HUES48 (cell line): ENCODE measurements at regions not wholly inside any gene's neighbourhood (a gene's known extent, or its start where the extent isn't known, plus 50 kb on each side); places are given as distances from the start of the nearest gene placed in this dataset.
"Not testable (repeated sequence)": the region's sequence is repeated elsewhere in the genome, so short reads cannot be mapped to it uniquely, and the experiment has no call there.

Source experiments
- H3K27ac ChIP-seq: one replicate; pipeline ENCODE4 v1.7.0; 2013; ENCODE audit warnings: low read depth, low read length, inconsistent platforms
- H3K27me3 ChIP-seq: 2 replicates; pipeline ENCODE4 v1.6.1; 2013; ENCODE audit warnings: mild to moderate bottlenecking, low read length; ENCODE audit not compliant: control insufficient read depth, insufficient read depth
- H3K36me3 ChIP-seq: 2 replicates; pipeline ENCODE4 v1.6.1; 2013; ENCODE audit warnings: low read length; ENCODE audit not compliant: control insufficient read depth, insufficient read depth
- H3K4me1 ChIP-seq: 2 replicates; pipeline ENCODE4 v1.6.1; 2013; ENCODE audit warnings: mild to moderate bottlenecking, low read length; ENCODE audit not compliant: control insufficient read depth, insufficient read depth
- H3K4me3 ChIP-seq: 2 replicates; pipeline ENCODE4 v1.5.1; 2013; ENCODE audit warnings: mild to moderate bottlenecking, low read depth, low read length
- H3K9ac ChIP-seq: 2 replicates; pipeline ENCODE4 v1.6.1; 2013; ENCODE audit warnings: mild to moderate bottlenecking, low read depth, low read length, moderate library complexity
- H3K9me3 ChIP-seq: 2 replicates; pipeline ENCODE4 v1.6.1; 2013; ENCODE audit warnings: low read length; ENCODE audit not compliant: control insufficient read depth, insufficient read depth

GRCh38 chr4:170234800-170235199 is 145.0 kb upstream of the AADAT start:
- Histone ChIP-seq H3K27me3 (no peaks in the 10 kb centered on the region), H3K9me3 (no peaks in the 10 kb centered on the region)

GRCh38 chr4:170231377-170231776 is 141.6 kb upstream of the AADAT start:
- Histone ChIP-seq H3K36me3 (no peaks in the 10 kb centered on the region), H3K27ac (no peak overlapping the region), H3K27me3 (no peaks in the 10 kb centered on the region), H3K9me3 (no peaks in the 10 kb centered on the region), H3K4me1 (peaks cover 10% of the 10 kb centered on the region), H3K9ac (no peak overlapping the region), H3K4me3 (no peak overlapping the region)

More at GRCh38 chr4:170234800-170235199, 145.0 kb upstream of the AADAT start:
- no peaks in the 10 kb centered on the region for H3K36me3 ChIP-seq
- H3K4me1 ChIP-seq = no peaks in the 10 kb centered on the region
- H3K4me3 ChIP-seq = no peak overlapping the region
- no peak overlapping the region for H3K27ac ChIP-seq
- no peak overlapping the region for H3K9ac ChIP-seq

GRCh38 chr4:170230242-170230641 is 140.5 kb upstream of the AADAT start:
- H3K9ac ChIP-seq = no peak overlapping the region
- peaks cover 10% of the 10 kb centered on the region for H3K4me1 ChIP-seq
- no peaks in the 10 kb centered on the region for H3K9me3 ChIP-seq
- H3K36me3 ChIP-seq = no peaks in the 10 kb centered on the region
- no peaks in the 10 kb centered on the region for H3K27me3 ChIP-seq
- no peak overlapping the region for H3K27ac ChIP-seq
- H3K4me3 ChIP-seq = no peak overlapping the region

- peaks cover 10% of the 10 kb centered on the region for H3K4me1 ChIP-seq
- no peaks in the 10 kb centered on the region for H3K9me3 ChIP-seq
- no peak overlapping the region for H3K9ac ChIP-seq
- H3K27ac ChIP-seq = no peak overlapping the region
- no peaks in the 10 kb centered on the region for H3K36me3 ChIP-seq
- H3K4me3 ChIP-seq = no peak overlapping the region
- no peaks in the 10 kb centered on the region for H3K27me3 ChIP-seq
Measured at GRCh38 chr4:170229006-170229405, 139.2 kb upstream of the AADAT start.

GRCh38 chr4:170227928-170228327 is 138.2 kb upstream of the AADAT start:
- H3K9me3 ChIP-seq = no peaks in the 10 kb centered on the region
- peaks cover 10% of the 10 kb centered on the region for H3K4me1 ChIP-seq
- no peaks in the 10 kb centered on the region for H3K27me3 ChIP-seq
- no peak overlapping the region for H3K27ac ChIP-seq
- H3K36me3 ChIP-seq = no peaks in the 10 kb centered on the region
- no peak overlapping the region for H3K9ac ChIP-seq
- H3K4me3 ChIP-seq = no peak overlapping the region

- Histone ChIP-seq H3K4me3 (no peak overlapping the region), H3K27me3 (no peaks in the 10 kb centered on the region), H3K27ac (no peak overlapping the region), H3K9ac (no peak overlapping the region), H3K4me1 (peaks cover 10% of the 10 kb centered on the region), H3K9me3 (0 out of 2 replicates have a peak, but pooled peaks cover 5% of the 10 kb centered on the region), H3K36me3 (no peaks in the 10 kb centered on the region)
Measured at GRCh38 chr4:170226288-170226687, 136.5 kb upstream of the AADAT start.

GRCh38 chr4:170214731-170215130 is 125.0 kb upstream of the AADAT start:
- Histone ChIP-seq H3K9ac (no peak overlapping the region), H3K36me3 (no peaks in the 10 kb centered on the region), H3K4me1 (no peaks in the 10 kb centered on the region), H3K27me3 (no peaks in the 10 kb centered on the region), H3K9me3 (peaks cover 15% of the 10 kb centered on the region), H3K4me3 (no peak overlapping the region), H3K27ac (no peak overlapping the region)

- Histone ChIP-seq H3K4me3 (no peak overlapping the region), H3K27ac (no peak overlapping the region), H3K27me3 (no peaks in the 10 kb centered on the region), H3K4me1 (no peaks in the 10 kb centered on the region), H3K9me3 (peaks cover 15% of the 10 kb centered on the region), H3K9ac (no peak overlapping the region), H3K36me3 (no peaks in the 10 kb centered on the region)
Measured at GRCh38 chr4:170214101-170214500, 124.3 kb upstream of the AADAT start.

GRCh38 chr4:170202721-170203120 is 113.0 kb upstream of the AADAT start:
- no peak overlapping the region for H3K27ac ChIP-seq
- peaks cover 18% of the 10 kb centered on the region for H3K9me3 ChIP-seq
- no peaks in the 10 kb centered on the region for H3K36me3 ChIP-seq
- H3K27me3 ChIP-seq = no peaks in the 10 kb centered on the region
- H3K9ac ChIP-seq = no peak overlapping the region
- H3K4me3 ChIP-seq = no peak overlapping the region
- no peaks in the 10 kb centered on the region for H3K4me1 ChIP-seq

GRCh38 chr4:170198747-170199146 is 109.0 kb upstream of the AADAT start:
- Histone ChIP-seq H3K36me3 (no peaks in the 10 kb centered on the region), H3K27ac (no peak overlapping the region), H3K4me1 (no peaks in the 10 kb centered on the region), H3K9me3 (peaks cover 11% of the 10 kb centered on the region; the same call in 1 of the 2 replicates), H3K4me3 (no peak overlapping the region), H3K9ac (no peak overlapping the region), H3K27me3 (no peaks in the 10 kb centered on the region)

- H3K9ac ChIP-seq, H3K4me1 ChIP-seq, H3K27me3 ChIP-seq, H3K4me3 ChIP-seq, H3K27ac ChIP-seq, H3K36me3 ChIP-seq, H3K9me3 ChIP-seq: not testable (repeated sequence)
Measured at GRCh38 chr4:170194794-170195193, 105.0 kb upstream of the AADAT start.

- Histone ChIP-seq H3K27ac (no peak overlapping the region), H3K9ac (no peak overlapping the region), H3K4me1 (no peaks in the 10 kb centered on the region), H3K27me3 (no peaks in the 10 kb centered on the region), H3K9me3 (no peaks in the 10 kb centered on the region), H3K4me3 (no peak overlapping the region), H3K36me3 (no peaks in the 10 kb centered on the region)
Measured at GRCh38 chr4:170193496-170193895, 103.7 kb upstream of the AADAT start.
